K562 (cell line): ENCODE measurements at regions not wholly inside any gene's neighbourhood (a gene's known extent, or its start where the extent isn't known, plus 50 kb on each side); places are given as distances from the start of the nearest gene placed in this dataset.

ENCODE experiments used
- ATAC-seq: fragments of 200-7000 bp; cut with Tn5 transposase; 3 replicates; pipeline ENCODE4 v1.9.1; 2020; ENCODE audit warnings: moderate library complexity
- BruUV-seq: library from RNA; stranded (reverse); fragments of 400-500 nt; replicated peaks from 2 replicates; lab custom pipeline; 2021; lab: Mats Ljungman, UMichigan
- CTCF ChIA-PET: fragments of 300-600 bp; formaldehyde crosslinking; extraction: SDS; loops from one replicate; lab custom pipeline; 2021; ENCODE audit warnings: low intra/inter-chr PET ratio; lab: Yijun Ruan, JAX
- POLR2A ChIA-PET: fragments of 300-600, 350-650 bp; sonication (Branson Sonifier 250); formaldehyde crosslinking; extraction: SDS; loops from one replicate; lab custom pipeline; 2021; ENCODE audit warnings: antibody characterized with exemption, inconsistent platforms; lab: Yijun Ruan, JAX
- DNase-seq, 4 experiments: peaks; one replicate each; pipeline versions ENCODE4 v3.0.0 to v3.0.0-alpha.2; 2011 to 2018; ENCODE audit warnings: low spot score in 3 of 4, mixed read lengths in 3 of 4; ENCODE audit errors: extremely low read depth in 1 of 4
- FAIRE-seq: peaks from 2 replicates; lab custom pipeline; 2011; peaks lifted over from hg19 to GRCh38; lab: Jason Lieb, UNC
- H2AFZ ChIP-seq: 2 replicates; pipeline ENCODE4 v1.6.0; 2011; ENCODE audit warnings: low read depth, low read length, control low read depth, inconsistent platforms
- H3K27ac ChIP-seq: fragments of 200-600 bp; 3 replicates; pipeline ENCODE4 v1.8.0; 2011; ENCODE audit warnings: low read depth, mild to moderate bottlenecking, control low read depth, inconsistent platforms, low read length, moderate library complexity, mixed read lengths; ENCODE audit errors: extremely low read depth
- H3K27me3 ChIP-seq, 2 experiments: fragments of 300-600 bp in 1 of 2; 2 replicates in 1 of 2; 3 replicates in 1 of 2; pipeline versions ENCODE4 v1.6.0 to v1.8.0; 2011; ENCODE audit warnings: inconsistent platforms in 2 of 2, low read length in 2 of 2, mild to moderate bottlenecking in 1 of 2, mixed read lengths in 1 of 2, moderate library complexity in 1 of 2; ENCODE audit not compliant: control insufficient read depth in 2 of 2, insufficient read depth in 2 of 2
- H3K36me3 ChIP-seq: fragments of 300-600 bp; 3 replicates; pipeline ENCODE4 v1.8.0; 2011; ENCODE audit warnings: mild to moderate bottlenecking, low read length, inconsistent platforms; ENCODE audit not compliant: control insufficient read depth, insufficient read depth
- H3K4me1 ChIP-seq, 2 experiments: fragments of 200-600 bp in 1 of 2; replicated peaks in 1 of 2; 2 replicates in 1 of 2; 3 replicates in 1 of 2; pipeline versions ENCODE4 v1.5.1 to v1.8.0; 2011; ENCODE audit warnings: inconsistent platforms in 2 of 2, low read length in 2 of 2, mild to moderate bottlenecking in 1 of 2, mixed read lengths in 1 of 2, moderate library complexity in 1 of 2; ENCODE audit not compliant: control insufficient read depth in 2 of 2, insufficient read depth in 2 of 2
- H3K4me2 ChIP-seq: 2 replicates; pipeline ENCODE4 v1.6.1; 2011; ENCODE audit warnings: low read length, control low read depth, inconsistent platforms, mixed read lengths; ENCODE audit not compliant: insufficient read depth
- H3K4me3 ChIP-seq: fragments of 200-600 bp; sonication (generic), shearing (Covaris generic); 2 replicates; pipeline ENCODE4 v1.5.1; 2016; ENCODE audit warnings: control low read depth, inconsistent platforms
- H3K79me2 ChIP-seq: fragments of 200-600 bp; 3 replicates; pipeline ENCODE4 v1.8.0; 2011; ENCODE audit warnings: low read length, inconsistent platforms; ENCODE audit not compliant: control insufficient read depth, insufficient read depth
- H3K9ac ChIP-seq, 2 experiments: 2 replicates each; pipeline versions ENCODE4 v1.6.0 to v1.6.1; 2011; ENCODE audit warnings: low read depth in 2 of 2, low read length in 2 of 2, control low read depth in 1 of 2, inconsistent platforms in 1 of 2, mild to moderate bottlenecking in 1 of 2, mixed read lengths in 1 of 2; ENCODE audit not compliant: insufficient read depth in 1 of 2
- H3K9me1 ChIP-seq: one replicate; pipeline ENCODE4 v1.6.0; 2011; ENCODE audit warnings: inconsistent platforms, mild to moderate bottlenecking, low read length, moderate library complexity; ENCODE audit not compliant: control insufficient read depth, insufficient read depth
- H3K9me3 ChIP-seq: replicated peaks from 2 replicates; pipeline ENCODE4 v1.5.1; 2011; ENCODE audit warnings: low read depth, low read length, inconsistent platforms; ENCODE audit not compliant: control insufficient read depth, insufficient read depth
- H4K20me1 ChIP-seq: replicated peaks from 2 replicates; pipeline ENCODE4 v1.6.1; 2011; ENCODE audit warnings: low read length, inconsistent platforms, mixed read lengths; ENCODE audit not compliant: control insufficient read depth, insufficient read depth
- BCL6 ChIP-seq: fragments of 250-450 bp; sonication (Bioruptor Pico); IDR thresholded peaks from 2 replicates; pipeline ENCODE4 v1.4.0; 2020
- CHCHD3 ChIP-seq: fragments of 250-450 bp; sonication (Bioruptor Pico); IDR thresholded peaks from 2 replicates; pipeline ENCODE4 v2.1.2; 2022; ENCODE audit warnings: mild to moderate bottlenecking
- E4F1 ChIP-seq: fragments of 250-450 bp; sonication (Bioruptor Pico); IDR thresholded peaks from 2 replicates; pipeline ENCODE4 v1.5.0; 2021; ENCODE audit warnings: mild to moderate bottlenecking, borderline replicate concordance
- ELF4 ChIP-seq: fragments of 450-650 bp; formaldehyde crosslinking; IDR thresholded peaks from 2 replicates; pipeline ENCODE4 v1.4.0; 2022; ENCODE audit warnings: missing genetic modification characterization
- ILF3 ChIP-seq: fragments of 450-650 bp; IDR thresholded peaks from 2 replicates; pipeline ENCODE4 v1.6.1; 2018; ENCODE audit warnings: antibody characterized with exemption, mild to moderate bottlenecking, moderate library complexity, borderline replicate concordance
- NFIC ChIP-seq: fragments of 450-650 bp; IDR thresholded peaks from 2 replicates; pipeline ENCODE4 v1.6.1; 2017; ENCODE audit warnings: mild to moderate bottlenecking, inconsistent platforms
- NR2C1 ChIP-seq, 2 experiments: fragments of 450-650 bp; IDR thresholded peaks; 2 replicates each; pipeline ENCODE4 v1.6.1; 2017; ENCODE audit warnings: mild to moderate bottlenecking in 2 of 2, antibody characterized with exemption in 1 of 2, inconsistent platforms in 1 of 2, missing compliant biosample characterization in 1 of 2, missing genetic modification characterization in 1 of 2
- PHF8 ChIP-seq: fragments of 200-600 bp; sonication (generic); IDR thresholded peaks from 2 replicates; pipeline ENCODE4 v1.6.1; 2012; ENCODE audit warnings: mixed run types, mild to moderate bottlenecking, inconsistent platforms, low read length, moderate library complexity, borderline replicate concordance
- TSC22D4 ChIP-seq: fragments of 450-650 bp; IDR thresholded peaks from 2 replicates; pipeline ENCODE4 v1.6.1; 2016; ENCODE audit warnings: missing genetic modification characterization, missing biosample characterization, control low read depth
- ZNF197 ChIP-seq: fragments of 200-800 bp; sonication (Bioruptor generic); IDR thresholded peaks from 2 replicates; pipeline ENCODE4 v1.6.1; 2016; ENCODE audit warnings: low read depth, missing genetic modification characterization, missing compliant biosample characterization
- ZNF239 ChIP-seq: fragments of 250-450 bp; sonication (Bioruptor Pico); IDR thresholded peaks from 2 replicates; pipeline ENCODE4 v1.4.0; 2020; ENCODE audit warnings: mild to moderate bottlenecking
- ZNF518B ChIP-seq: fragments of 250-450 bp; sonication (Bioruptor Pico); IDR thresholded peaks from 2 replicates; pipeline ENCODE4 v1.5.0; 2021; ENCODE audit warnings: mild to moderate bottlenecking, moderate library complexity
- WGBS: fragments of 100-300 bp; shearing (Covaris generic); methylation state at CpG from one replicate; pipeline ENCODE4 v1.1.6; 2016; ENCODE audit warnings: low coverage, mixed read lengths; ENCODE audit not compliant: insufficient coverage; ENCODE audit errors: missing lambda C conversion rate; 5-methylcytosine and 5-hydroxymethylcytosine counted together
- in situ Hi-C: fragments of 300-500 bp; cut with MboI; formaldehyde crosslinking; loops from 4 replicates; pipeline ENCODE4 v1.15.0; 2018; ENCODE audit warnings: inconsistent platforms, mixed read lengths
- intact Hi-C: fragments of 100-400 bp; cut with micrococcal nuclease; formaldehyde crosslinking; loops from 2 replicates; pipeline ENCODE4 v1.14.2; 2022
- TF ChIP-seq, protein P1 (sequence below): fragments of 250-450 bp; sonication (Bioruptor Pico); IDR thresholded peaks from 2 replicates; pipeline ENCODE4 v1.8.0; 2022; ENCODE audit warnings: inconsistent platforms, mild to moderate bottlenecking, moderate library complexity, borderline replicate concordance

DNA sequence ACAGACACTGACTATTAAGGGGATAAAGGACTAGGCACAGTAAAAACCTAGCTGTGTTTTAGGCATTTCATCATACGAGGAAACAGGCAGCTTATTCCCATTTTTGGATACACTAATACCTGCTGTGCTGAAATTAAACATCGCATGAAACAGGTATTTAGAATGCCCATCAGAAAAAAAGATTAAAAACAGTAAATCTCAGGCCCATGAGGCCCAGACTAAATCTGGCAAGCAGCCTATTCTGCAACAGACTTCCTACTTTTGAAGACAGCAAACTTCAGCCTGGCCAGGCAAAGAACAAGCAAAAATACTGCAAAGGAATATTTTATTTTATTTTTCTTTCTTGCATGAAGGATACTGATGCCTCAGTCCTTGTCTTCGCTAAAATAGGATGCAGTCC is 240.2 kb downstream of the LMO4 start:
- ChIA-PET POLR2A (interaction anchor here (0.5 to 1.3 kb wide), 2 partner anchors 19 to 326 kb away, joined by 3 to 4 read pairs; no protein-coding TSS in a partner anchor), CTCF (no interaction called here)
- no peak overlapping the region for H2AFZ ChIP-seq
- ATAC-seq = no peak
- H3K27ac ChIP-seq = no peak overlapping the region
- DNase-seq = no peak
- H3K9me3 ChIP-seq = no peaks in the 10 kb centered on the region
- no peaks in the 10 kb centered on the region for H3K27me3 ChIP-seq
- H3K9ac ChIP-seq = no peak overlapping the region
- H3K9me1 ChIP-seq = no peaks in the 10 kb centered on the region
- FAIRE-seq = no peak
- no peaks in the 10 kb centered on the region for H3K4me1 ChIP-seq
- H4K20me1 ChIP-seq = no peaks in the 10 kb centered on the region
- intact Hi-C loops = no loop called here
- no peak overlapping the region for H3K4me3 ChIP-seq
- H3K79me2 ChIP-seq = no peaks in the 10 kb centered on the region
- no TSS peak for BruUV-seq
- in situ Hi-C loops = no loop called here
- no peaks in the 10 kb centered on the region for H3K36me3 ChIP-seq
- 2% methylated on average over 3 of the region's 3 CpGs for WGBS
- H3K4me2 ChIP-seq = no peak overlapping the region
- TF ChIP-seq ILF3 = no peak
- TF ChIP-seq, protein P1, sequence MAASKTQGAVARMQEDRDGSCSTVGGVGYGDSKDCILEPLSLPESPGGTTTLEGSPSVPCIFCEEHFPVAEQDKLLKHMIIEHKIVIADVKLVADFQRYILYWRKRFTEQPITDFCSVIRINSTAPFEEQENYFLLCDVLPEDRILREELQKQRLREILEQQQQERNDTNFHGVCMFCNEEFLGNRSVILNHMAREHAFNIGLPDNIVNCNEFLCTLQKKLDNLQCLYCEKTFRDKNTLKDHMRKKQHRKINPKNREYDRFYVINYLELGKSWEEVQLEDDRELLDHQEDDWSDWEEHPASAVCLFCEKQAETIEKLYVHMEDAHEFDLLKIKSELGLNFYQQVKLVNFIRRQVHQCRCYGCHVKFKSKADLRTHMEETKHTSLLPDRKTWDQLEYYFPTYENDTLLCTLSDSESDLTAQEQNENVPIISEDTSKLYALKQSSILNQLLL (CRISPR knock-in tag) = no peak
- TF ChIP-seq TSC22D4 (tag) = no peak
- no peak for TF ChIP-seq ZNF197 (CRISPR knock-in tag)
- no peak for TF ChIP-seq BCL6 (CRISPR knock-in tag)
- no peak for TF ChIP-seq ZNF239
- no peak for TF ChIP-seq ZNF518B (CRISPR knock-in tag)
- TF ChIP-seq PHF8 = no peak
- TF ChIP-seq CHCHD3 (CRISPR knock-in tag) = no peak
- no peak for TF ChIP-seq E4F1 (CRISPR knock-in tag)
- no peak for TF ChIP-seq NR2C1 (IDR thresholded peaks at IDR 0.05)
- no peak for TF ChIP-seq NR2C1 (tag; IDR thresholded peaks at IDR 0.05)
- TF ChIP-seq NFIC = no peak
- TF ChIP-seq ELF4 = no peak
